OCI-LY7 (cell line): ENCODE measurements at regions not wholly inside any gene's neighbourhood (a gene's known extent, or its start where the extent isn't known, plus 50 kb on each side); places are given as distances from the start of the nearest gene placed in this dataset.

ENCODE experiments used
- BruUV-seq: library from RNA; stranded (reverse); fragments of 400-500 nt; replicated peaks from 2 replicates; lab custom pipeline; 2021; lab: Mats Ljungman, UMichigan
- CTCF ChIA-PET: fragments of 300-600 bp; sonication (Branson Sonifier 250); formaldehyde crosslinking; loops from one replicate; lab custom pipeline; 2022; ENCODE audit warnings: antibody characterized with exemption; ENCODE audit not compliant: unreplicated experiment; lab: Charles Lee
- POLR2A ChIA-PET: fragments of 300-600 bp; sonication (Branson Sonifier 250); formaldehyde crosslinking; loops from one replicate; lab custom pipeline; 2022; ENCODE audit warnings: antibody characterized with exemption; lab: Charles Lee
- DNase-seq: peaks from one replicate; pipeline ENCODE4 v3.0.0-alpha.2; 2015; ENCODE audit warnings: low spot score
- H2AFZ ChIP-seq: fragments of 200-600 bp; sonication (generic), shearing (Covaris generic); 2 replicates; pipeline ENCODE4 v1.6.1; 2014; ENCODE audit warnings: mild to moderate bottlenecking, antibody characterized with exemption, low read length, moderate library complexity
- H3K27ac ChIP-seq: fragments of 200-600 bp; sonication (generic); 2 replicates; pipeline ENCODE4 v1.5.1; 2014; ENCODE audit warnings: mixed run types, low read depth, mild to moderate bottlenecking, moderate library complexity, low read length, inconsistent platforms; ENCODE audit not compliant: poor library complexity, severe bottlenecking
- H3K36me3 ChIP-seq: fragments of 200-600 bp; sonication (generic); 2 replicates; pipeline ENCODE4 v1.6.1; 2014; ENCODE audit warnings: mild to moderate bottlenecking, antibody characterized with exemption, low read length, moderate library complexity, mixed read lengths; ENCODE audit not compliant: insufficient read depth
- H3K4me1 ChIP-seq: fragments of 200-600 bp; sonication (generic); 2 replicates; pipeline ENCODE4 v1.5.1; 2014; ENCODE audit warnings: mild to moderate bottlenecking, low read length; ENCODE audit not compliant: insufficient read depth, poor library complexity, severe bottlenecking
- H3K4me2 ChIP-seq: fragments of 200-600 bp; sonication (generic); 2 replicates; pipeline ENCODE4 v1.6.1; 2014; ENCODE audit warnings: mild to moderate bottlenecking, low read length
- H3K4me3 ChIP-seq: fragments of 200-600 bp; sonication (generic); 2 replicates; pipeline ENCODE4 v1.5.1; 2014; ENCODE audit warnings: mild to moderate bottlenecking, low read depth, low read length; ENCODE audit not compliant: poor library complexity, severe bottlenecking
- H3K79me2 ChIP-seq: fragments of 200-600 bp; sonication (generic); 2 replicates; pipeline ENCODE4 v1.6.1; 2016; ENCODE audit warnings: low read depth, mild to moderate bottlenecking, low read length, moderate library complexity, mixed read lengths; ENCODE audit not compliant: insufficient read depth
- H3K9me2 ChIP-seq: fragments of 200-600 bp; sonication (generic); 2 replicates; pipeline ENCODE4 v1.6.1; 2016; ENCODE audit warnings: mild to moderate bottlenecking, low read length, mixed read lengths; ENCODE audit not compliant: insufficient read depth
- H3K9me3 ChIP-seq: fragments of 200-600 bp; sonication (generic); 2 replicates; pipeline ENCODE4 v1.6.1; 2014; ENCODE audit warnings: mild to moderate bottlenecking, mixed run types, low read length, mixed read lengths
- H4K20me1 ChIP-seq: fragments of 200-600 bp; sonication (generic); 2 replicates; pipeline ENCODE4 v1.6.1; 2014; ENCODE audit warnings: mild to moderate bottlenecking, antibody characterized with exemption, low read length, moderate library complexity, mixed read lengths; ENCODE audit not compliant: insufficient read depth
- EZH2phosphoT487 ChIP-seq: fragments of 200-600 bp; sonication (generic); IDR thresholded peaks from 2 replicates; pipeline ENCODE4 v1.6.1; 2018; ENCODE audit warnings: low read depth, borderline replicate concordance, mild to moderate bottlenecking, mixed run types, antibody characterized with exemption, low read length, moderate library complexity, mixed read lengths
- intact Hi-C: fragments of 100-400 bp; cut with micrococcal nuclease; formaldehyde crosslinking; loops from one replicate; pipeline ENCODE4 v1.10.0; 2022; ENCODE audit not compliant: unreplicated experiment
- TF ChIP-seq, protein P1 (sequence below): fragments of 200-600 bp; sonication (generic); conservative IDR thresholded peaks from 2 replicates; pipeline ENCODE4 v1.5.1; 2014; ENCODE audit warnings: mild to moderate bottlenecking, antibody characterized with exemption, low read length, moderate library complexity, mixed read lengths

GRCh38 chr2:175454953-175455389, 273.5 kb upstream of the ATP5MC3 start:
- no peak overlapping the region for H3K27ac ChIP-seq
- ChIA-PET POLR2A (no interaction called here), CTCF (no interaction called here)
- no peaks in the 10 kb centered on the region for H3K36me3 ChIP-seq
- H3K9me2 ChIP-seq = no peaks in the 10 kb centered on the region
- no peaks in the 10 kb centered on the region for H3K4me1 ChIP-seq
- DNase-seq = no peak
- no peak overlapping the region for H3K4me2 ChIP-seq
- H2AFZ ChIP-seq = no peak overlapping the region
- H3K9me3 ChIP-seq = no peaks in the 10 kb centered on the region
- intact Hi-C loops = no loop called here
- no peaks in the 10 kb centered on the region for H4K20me1 ChIP-seq
- H3K4me3 ChIP-seq = no peak overlapping the region
- TF ChIP-seq, protein P1, sequence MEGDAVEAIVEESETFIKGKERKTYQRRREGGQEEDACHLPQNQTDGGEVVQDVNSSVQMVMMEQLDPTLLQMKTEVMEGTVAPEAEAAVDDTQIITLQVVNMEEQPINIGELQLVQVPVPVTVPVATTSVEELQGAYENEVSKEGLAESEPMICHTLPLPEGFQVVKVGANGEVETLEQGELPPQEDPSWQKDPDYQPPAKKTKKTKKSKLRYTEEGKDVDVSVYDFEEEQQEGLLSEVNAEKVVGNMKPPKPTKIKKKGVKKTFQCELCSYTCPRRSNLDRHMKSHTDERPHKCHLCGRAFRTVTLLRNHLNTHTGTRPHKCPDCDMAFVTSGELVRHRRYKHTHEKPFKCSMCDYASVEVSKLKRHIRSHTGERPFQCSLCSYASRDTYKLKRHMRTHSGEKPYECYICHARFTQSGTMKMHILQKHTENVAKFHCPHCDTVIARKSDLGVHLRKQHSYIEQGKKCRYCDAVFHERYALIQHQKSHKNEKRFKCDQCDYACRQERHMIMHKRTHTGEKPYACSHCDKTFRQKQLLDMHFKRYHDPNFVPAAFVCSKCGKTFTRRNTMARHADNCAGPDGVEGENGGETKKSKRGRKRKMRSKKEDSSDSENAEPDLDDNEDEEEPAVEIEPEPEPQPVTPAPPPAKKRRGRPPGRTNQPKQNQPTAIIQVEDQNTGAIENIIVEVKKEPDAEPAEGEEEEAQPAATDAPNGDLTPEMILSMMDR = no peak
- TF ChIP-seq EZH2phosphoT487 = no peak
- no TSS peak for BruUV-seq
- H3K79me2 ChIP-seq = no peaks in the 10 kb centered on the region

DNA sequence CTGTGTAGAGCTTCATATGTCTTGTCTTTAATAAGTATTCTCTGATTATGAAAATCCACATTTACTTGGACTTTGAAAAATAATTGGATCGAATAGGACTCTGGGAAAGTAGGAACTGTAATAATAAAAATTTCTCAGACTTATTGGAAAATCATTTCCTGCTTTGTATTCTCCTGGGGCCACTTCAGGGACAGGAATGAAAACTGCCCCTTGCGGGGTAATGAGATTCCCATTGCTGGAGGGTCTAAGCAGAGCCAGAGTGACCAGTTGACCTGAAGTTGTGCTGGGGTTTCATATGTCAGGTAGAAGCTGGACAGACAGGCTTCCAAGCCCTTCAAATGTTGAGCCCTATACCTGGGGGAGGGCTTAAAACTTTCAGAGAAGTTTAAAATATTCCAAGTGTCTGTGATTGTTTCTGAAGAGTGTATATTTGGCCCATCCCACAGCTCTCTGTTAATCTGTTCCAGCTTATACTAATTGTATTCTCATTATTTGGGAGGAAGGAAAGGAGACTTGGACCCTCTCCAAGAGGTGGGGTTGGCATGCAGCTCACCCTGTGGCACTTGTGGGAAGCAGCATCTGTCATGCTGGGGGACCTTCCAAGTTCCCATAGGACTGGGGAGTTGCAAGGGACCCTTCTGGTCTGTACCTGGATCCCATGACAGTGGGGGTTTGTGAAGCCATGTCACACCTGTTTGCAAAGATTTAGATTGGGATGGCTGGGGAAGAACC, 268.7 kb upstream of the ATP5MC3 start:
- H2AFZ ChIP-seq = no peak overlapping the region
- H3K4me1 ChIP-seq = no peaks in the 10 kb centered on the region
- no peaks in the 10 kb centered on the region for H4K20me1 ChIP-seq
- H3K4me2 ChIP-seq = no peak overlapping the region
- no peaks in the 10 kb centered on the region for H3K9me3 ChIP-seq
- H3K36me3 ChIP-seq = no peaks in the 10 kb centered on the region
- intact Hi-C loops = no loop called here
- POLR2A ChIA-PET = no interaction called here
- no peaks in the 10 kb centered on the region for H3K79me2 ChIP-seq
- DNase-seq = no peak
- TF ChIP-seq, protein P1 = no peak
- TF ChIP-seq EZH2phosphoT487 = no peak
- CTCF ChIA-PET = no interaction called here
- BruUV-seq = no TSS peak
- no peak overlapping the region for H3K4me3 ChIP-seq
- H3K9me2 ChIP-seq = no peaks in the 10 kb centered on the region
- H3K27ac ChIP-seq = no peak overlapping the region

DNA sequence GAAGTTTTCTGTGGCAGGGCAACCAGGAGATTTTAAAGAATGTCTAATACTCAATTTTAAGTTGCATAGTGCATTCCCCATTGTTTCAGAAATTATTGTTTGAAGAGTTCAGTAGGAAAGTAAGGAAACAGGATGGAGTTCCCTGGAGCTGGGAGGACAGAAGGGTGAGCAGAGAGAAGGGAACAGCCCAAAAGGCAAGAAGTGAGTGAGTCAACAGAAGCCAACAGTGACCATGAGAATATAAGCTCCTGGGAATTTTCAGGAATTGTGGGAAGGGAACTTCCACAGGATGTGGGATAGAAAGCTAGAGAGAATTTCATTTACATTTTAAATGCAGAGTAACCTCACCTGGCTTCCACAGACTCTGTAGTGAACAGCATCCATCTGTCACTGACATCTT, 268.1 kb upstream of the ATP5MC3 start:
- Histone ChIP-seq H3K27ac (no peak overlapping the region), H4K20me1 (no peaks in the 10 kb centered on the region), H2AFZ (no peak overlapping the region), H3K9me2 (no peaks in the 10 kb centered on the region), H3K4me2 (no peak overlapping the region), H3K9me3 (no peaks in the 10 kb centered on the region), H3K4me3 (no peak overlapping the region), H3K4me1 (no peaks in the 10 kb centered on the region), H3K79me2 (no peaks in the 10 kb centered on the region), H3K36me3 (no peaks in the 10 kb centered on the region)
- intact Hi-C loops = no loop called here
- TF ChIP-seq, protein P1 = no peak
- TF ChIP-seq EZH2phosphoT487 = no peak
- no peak for DNase-seq
- BruUV-seq = no TSS peak
- ChIA-PET CTCF (no interaction called here), POLR2A (no interaction called here)
